Prostate gland (tissue), 2 donors: ENCODE measurements at regions not wholly inside any gene's neighbourhood (a gene's known extent, or its start where the extent isn't known, plus 50 kb on each side); places are given as distances from the start of the nearest gene placed in this dataset.

Experiments
- POLR2A ChIP-seq: fragments of 450-650 bp; IDR thresholded peaks from one replicate; pipeline ENCODE4 v1.6.1; 2016; ENCODE audit warnings: antibody characterized with exemption, mild to moderate bottlenecking
- POLR2AphosphoS5 ChIP-seq: sonication (generic); formaldehyde crosslinking; IDR thresholded peaks from one replicate; pipeline ENCODE4 v1.6.1; 2017; ENCODE audit warnings: antibody characterized with exemption
- TF ChIP-seq, protein P1 (sequence below), 4 experiments: fragments of 200-600 bp in 2 of 4; fragments of 450-650 bp in 2 of 4; sonication (generic) in 2 of 4; IDR thresholded peaks; 1 replicate in 3 of 4; 2 replicates in 1 of 4; pipeline ENCODE4 v1.5.1; 2016 to 2019; ENCODE audit warnings: antibody characterized with exemption in 4 of 4, mild to moderate bottlenecking in 2 of 4, moderate library complexity in 2 of 4

DNA sequence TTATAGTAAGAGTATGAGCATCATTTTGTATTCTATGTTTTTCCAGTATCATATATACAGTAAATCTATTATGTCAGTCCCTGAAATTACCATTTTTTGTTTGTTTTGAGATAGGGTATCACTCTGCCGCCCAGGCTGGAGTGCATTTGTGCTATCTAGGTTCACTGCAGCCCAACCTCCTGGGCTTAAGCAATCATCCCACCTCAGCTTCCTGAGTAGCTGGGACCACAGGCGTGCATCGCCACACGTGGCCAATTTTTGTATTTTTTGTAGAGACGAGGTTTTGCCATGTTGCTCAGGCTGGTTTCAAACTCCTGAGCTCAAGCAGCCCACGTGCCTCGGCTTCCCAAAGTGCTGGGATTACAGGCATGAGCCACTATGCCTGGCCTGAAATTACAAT is 85.6 kb downstream of the ZNF330 start:
- TF ChIP-seq, protein P1, sequence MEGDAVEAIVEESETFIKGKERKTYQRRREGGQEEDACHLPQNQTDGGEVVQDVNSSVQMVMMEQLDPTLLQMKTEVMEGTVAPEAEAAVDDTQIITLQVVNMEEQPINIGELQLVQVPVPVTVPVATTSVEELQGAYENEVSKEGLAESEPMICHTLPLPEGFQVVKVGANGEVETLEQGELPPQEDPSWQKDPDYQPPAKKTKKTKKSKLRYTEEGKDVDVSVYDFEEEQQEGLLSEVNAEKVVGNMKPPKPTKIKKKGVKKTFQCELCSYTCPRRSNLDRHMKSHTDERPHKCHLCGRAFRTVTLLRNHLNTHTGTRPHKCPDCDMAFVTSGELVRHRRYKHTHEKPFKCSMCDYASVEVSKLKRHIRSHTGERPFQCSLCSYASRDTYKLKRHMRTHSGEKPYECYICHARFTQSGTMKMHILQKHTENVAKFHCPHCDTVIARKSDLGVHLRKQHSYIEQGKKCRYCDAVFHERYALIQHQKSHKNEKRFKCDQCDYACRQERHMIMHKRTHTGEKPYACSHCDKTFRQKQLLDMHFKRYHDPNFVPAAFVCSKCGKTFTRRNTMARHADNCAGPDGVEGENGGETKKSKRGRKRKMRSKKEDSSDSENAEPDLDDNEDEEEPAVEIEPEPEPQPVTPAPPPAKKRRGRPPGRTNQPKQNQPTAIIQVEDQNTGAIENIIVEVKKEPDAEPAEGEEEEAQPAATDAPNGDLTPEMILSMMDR (IDR thresholded peaks at IDR 0.05) = no peak
- TF ChIP-seq POLR2AphosphoS5 (no peak), POLR2A (no peak)
